ENCODE measurements at regions not wholly inside any gene's neighbourhood (a gene's known extent, or its start where the extent isn't known, plus 50 kb on each side); places are given as distances from the start of the nearest gene placed in this dataset.

GRCh38 chr18:78787751-78788150 is 191.9 kb upstream of the SALL3 start:
- no peak for TF ChIP-seq CTCF (IDR thresholded peaks at IDR 0.05)
- no peak for TF ChIP-seq POLR2A (IDR thresholded peaks at IDR 0.05)
